ENCODE measurements at regions not wholly inside any gene's neighbourhood (a gene's known extent, or its start where the extent isn't known, plus 50 kb on each side); places are given as distances from the start of the nearest gene placed in this dataset.

GRCh38 chr20:55586610-55587009 is 418.7 kb downstream of the CBLN4 start:
- TF ChIP-seq, protein P1, sequence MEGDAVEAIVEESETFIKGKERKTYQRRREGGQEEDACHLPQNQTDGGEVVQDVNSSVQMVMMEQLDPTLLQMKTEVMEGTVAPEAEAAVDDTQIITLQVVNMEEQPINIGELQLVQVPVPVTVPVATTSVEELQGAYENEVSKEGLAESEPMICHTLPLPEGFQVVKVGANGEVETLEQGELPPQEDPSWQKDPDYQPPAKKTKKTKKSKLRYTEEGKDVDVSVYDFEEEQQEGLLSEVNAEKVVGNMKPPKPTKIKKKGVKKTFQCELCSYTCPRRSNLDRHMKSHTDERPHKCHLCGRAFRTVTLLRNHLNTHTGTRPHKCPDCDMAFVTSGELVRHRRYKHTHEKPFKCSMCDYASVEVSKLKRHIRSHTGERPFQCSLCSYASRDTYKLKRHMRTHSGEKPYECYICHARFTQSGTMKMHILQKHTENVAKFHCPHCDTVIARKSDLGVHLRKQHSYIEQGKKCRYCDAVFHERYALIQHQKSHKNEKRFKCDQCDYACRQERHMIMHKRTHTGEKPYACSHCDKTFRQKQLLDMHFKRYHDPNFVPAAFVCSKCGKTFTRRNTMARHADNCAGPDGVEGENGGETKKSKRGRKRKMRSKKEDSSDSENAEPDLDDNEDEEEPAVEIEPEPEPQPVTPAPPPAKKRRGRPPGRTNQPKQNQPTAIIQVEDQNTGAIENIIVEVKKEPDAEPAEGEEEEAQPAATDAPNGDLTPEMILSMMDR (conservative IDR thresholded peaks at IDR 0.05): no peak
- H3K4me3 ChIP-seq (ENCODE audit: low read length): no peak overlapping the region
- H3K4me1 Mint-ChIP-seq: peaks cover 11% of the 10 kb centered on the region
- no peak overlapping the region for H3K27ac ChIP-seq (ENCODE audit: low read depth, low read length)
- H3K36me3 ChIP-seq (ENCODE audit: control insufficient read depth, insufficient read depth, low read length): no peaks in the 10 kb centered on the region
- no peaks in the 10 kb centered on the region for H3K27me3 Mint-ChIP-seq (ENCODE audit: insufficient read depth)
- H3K9me3 ChIP-seq (ENCODE audit: control insufficient read depth, low read length): no peaks in the 10 kb centered on the region
- DNase-seq: peak; percentile 61
- no peaks in the 10 kb centered on the region for H3K4me1 ChIP-seq (ENCODE audit: control insufficient read depth, insufficient read depth, low read length)
- H3K9me3 Mint-ChIP-seq: no peaks in the 10 kb centered on the region
- 57 to 81% methylated on average over 3 to 4 of the region's 4 CpGs for WGBS, 2 experiments (ENCODE audit: insufficient coverage in 1 of 2, insufficient read length in 1 of 2)
- H3K9ac ChIP-seq (ENCODE audit: extremely low read depth, low read length, poor library complexity, severe bottlenecking): no peak overlapping the region
- no peaks in the 10 kb centered on the region for H3K27me3 ChIP-seq (ENCODE audit: control insufficient read depth, insufficient read depth, low read length, poor library complexity, severe bottlenecking)
- H3K27ac Mint-ChIP-seq: no peak overlapping the region
- H3K4me3 Mint-ChIP-seq: no peak overlapping the region
- no peaks in the 10 kb centered on the region for H3K36me3 Mint-ChIP-seq (ENCODE audit: low read depth)

- H3K9me3 ChIP-seq (ENCODE audit: control insufficient read depth, low read length): peaks cover 3% of the 10 kb centered on the region
- no peak overlapping the region for H3K27ac Mint-ChIP-seq
- no peak overlapping the region for H3K9ac ChIP-seq (ENCODE audit: extremely low read depth, low read length, poor library complexity, severe bottlenecking)
- no peaks in the 10 kb centered on the region for H3K36me3 ChIP-seq (ENCODE audit: control insufficient read depth, insufficient read depth, low read length)
- 88% methylated on average over 1 of the region's 1 CpG; no CpG with 5 or more reads in 1 of the 2 experiments for WGBS, 2 experiments (ENCODE audit: insufficient coverage in 1 of 2, insufficient read length in 1 of 2)
- H3K4me3 ChIP-seq (ENCODE audit: low read length): no peak overlapping the region
- H3K9me3 Mint-ChIP-seq: no peaks in the 10 kb centered on the region
- TF ChIP-seq, protein P1 (conservative IDR thresholded peaks at IDR 0.05): no peak
- DNase-seq: no peak
- no peaks in the 10 kb centered on the region for H3K4me1 ChIP-seq (ENCODE audit: control insufficient read depth, insufficient read depth, low read length)
- no peaks in the 10 kb centered on the region for H3K27me3 ChIP-seq (ENCODE audit: control insufficient read depth, insufficient read depth, low read length, poor library complexity, severe bottlenecking)
- peaks cover 11% of the 10 kb centered on the region for H3K4me1 Mint-ChIP-seq
- no peak overlapping the region for H3K4me3 Mint-ChIP-seq
- H3K27ac ChIP-seq (ENCODE audit: low read depth, low read length): no peak overlapping the region
- no peaks in the 10 kb centered on the region for H3K36me3 Mint-ChIP-seq (ENCODE audit: low read depth)
- no peaks in the 10 kb centered on the region for H3K27me3 Mint-ChIP-seq (ENCODE audit: insufficient read depth)
Observed at GRCh38 chr20:55584964-55585363, 420.4 kb downstream of the CBLN4 start.

- H3K9me3 Mint-ChIP-seq: no peaks in the 10 kb centered on the region
- H3K27me3 Mint-ChIP-seq (ENCODE audit: insufficient read depth): no peaks in the 10 kb centered on the region
- 76% methylated on average over 2 of the region's 2 CpGs; no CpG with 5 or more reads in 1 of the 2 experiments for WGBS, 2 experiments (ENCODE audit: insufficient coverage in 1 of 2, insufficient read length in 1 of 2)
Observed at GRCh38 chr20:55584307-55584706, 421.0 kb downstream of the CBLN4 start.

More at GRCh38 chr20:55584307-55584706, 421.0 kb downstream of the CBLN4 start:
- no peak overlapping the region for H3K27ac Mint-ChIP-seq
- Histone ChIP-seq H3K27ac (ENCODE audit: low read depth, low read length) (no peak overlapping the region), H3K27me3 (ENCODE audit: control insufficient read depth, insufficient read depth, low read length, poor library complexity, severe bottlenecking) (no peaks in the 10 kb centered on the region), H3K4me1 (ENCODE audit: control insufficient read depth, insufficient read depth, low read length) (no peaks in the 10 kb centered on the region), H3K36me3 (ENCODE audit: control insufficient read depth, insufficient read depth, low read length) (no peaks in the 10 kb centered on the region), H3K9ac (ENCODE audit: extremely low read depth, low read length, poor library complexity, severe bottlenecking) (no peak overlapping the region), H3K4me3 (ENCODE audit: low read length) (no peak overlapping the region), H3K9me3 (ENCODE audit: control insufficient read depth, low read length) (peaks cover 6% of the 10 kb centered on the region)
- no peak overlapping the region for H3K4me3 Mint-ChIP-seq
- TF ChIP-seq, protein P1 (conservative IDR thresholded peaks at IDR 0.05): no peak
- peaks cover 11% of the 10 kb centered on the region for H3K4me1 Mint-ChIP-seq
- H3K36me3 Mint-ChIP-seq (ENCODE audit: low read depth): no peaks in the 10 kb centered on the region
- no peak for DNase-seq

All from endodermal cell (in vitro differentiated cells).